ENCODE measurements at regions not wholly inside any gene's neighbourhood (a gene's known extent, or its start where the extent isn't known, plus 50 kb on each side); places are given as distances from the start of the nearest gene placed in this dataset.

GRCh38 chr13:97131447-97131846 is 90.7 kb upstream of the MBNL2 start:
- H3K27ac ChIP-seq, result no peak overlapping the region
- H3K36me3 ChIP-seq, result no peaks in the 10 kb centered on the region
- intact Hi-C loops (cut with DNase I; ENCODE audit: low total_unique reads), result no loop called here
- H3K27me3 ChIP-seq, result no peaks in the 10 kb centered on the region
- peaks cover 0 to 11% (median 4%) of the 10 kb centered on the region in 4 donors for H3K4me1 ChIP-seq
- no peak overlapping the region for H3K4me3 ChIP-seq
- TF ChIP-seq POLR2A (IDR thresholded peaks at IDR 0.05), result no peak
- TF ChIP-seq POLR2AphosphoS5 (IDR thresholded peaks at IDR 0.05), result no peak
- TF ChIP-seq, protein P1, sequence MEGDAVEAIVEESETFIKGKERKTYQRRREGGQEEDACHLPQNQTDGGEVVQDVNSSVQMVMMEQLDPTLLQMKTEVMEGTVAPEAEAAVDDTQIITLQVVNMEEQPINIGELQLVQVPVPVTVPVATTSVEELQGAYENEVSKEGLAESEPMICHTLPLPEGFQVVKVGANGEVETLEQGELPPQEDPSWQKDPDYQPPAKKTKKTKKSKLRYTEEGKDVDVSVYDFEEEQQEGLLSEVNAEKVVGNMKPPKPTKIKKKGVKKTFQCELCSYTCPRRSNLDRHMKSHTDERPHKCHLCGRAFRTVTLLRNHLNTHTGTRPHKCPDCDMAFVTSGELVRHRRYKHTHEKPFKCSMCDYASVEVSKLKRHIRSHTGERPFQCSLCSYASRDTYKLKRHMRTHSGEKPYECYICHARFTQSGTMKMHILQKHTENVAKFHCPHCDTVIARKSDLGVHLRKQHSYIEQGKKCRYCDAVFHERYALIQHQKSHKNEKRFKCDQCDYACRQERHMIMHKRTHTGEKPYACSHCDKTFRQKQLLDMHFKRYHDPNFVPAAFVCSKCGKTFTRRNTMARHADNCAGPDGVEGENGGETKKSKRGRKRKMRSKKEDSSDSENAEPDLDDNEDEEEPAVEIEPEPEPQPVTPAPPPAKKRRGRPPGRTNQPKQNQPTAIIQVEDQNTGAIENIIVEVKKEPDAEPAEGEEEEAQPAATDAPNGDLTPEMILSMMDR (IDR thresholded peaks at IDR 0.05), result no peak
- no peak for TF ChIP-seq EP300 (IDR thresholded peaks at IDR 0.05)
- WGBS, 5 donors, result 88 to 92% (median 90%) methylated on average over 4 of the region's 4 CpGs
- H3K9me3 ChIP-seq, result no peaks in the 10 kb centered on the region
- no peak for DNase-seq

DNA sequence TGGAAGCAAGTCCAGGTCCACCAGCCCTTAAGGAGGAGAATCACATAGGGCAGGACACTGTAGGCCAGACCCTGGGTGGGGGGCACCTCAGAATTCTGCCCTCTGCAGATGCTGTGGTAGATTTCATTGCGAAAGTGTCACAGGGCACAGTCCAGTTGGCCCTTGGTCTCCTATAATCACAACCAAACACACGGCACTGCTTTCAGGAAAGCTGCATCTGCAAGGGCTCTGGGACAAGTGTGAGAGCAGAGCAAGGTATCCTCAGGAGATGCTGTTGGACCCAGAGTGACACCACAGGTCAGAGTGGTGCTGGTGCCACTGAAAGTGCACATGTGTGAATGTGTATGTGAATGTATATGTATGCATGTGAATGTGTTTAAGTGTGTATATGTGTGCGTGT is 88.6 kb upstream of the MBNL2 start:
- H3K27me3 ChIP-seq, result no peaks in the 10 kb centered on the region
- H3K36me3 ChIP-seq, result no peaks in the 10 kb centered on the region
- DNase-seq, result no peak
- no peak overlapping the region for H3K4me3 ChIP-seq
- H3K4me1 ChIP-seq, result peaks cover 0 to 10% (median 2%) of the 10 kb centered on the region in 4 donors
- no peaks in the 10 kb centered on the region for H3K9me3 ChIP-seq
- intact Hi-C loops (cut with DNase I; ENCODE audit: low total_unique reads), result no loop called here
- no peak overlapping the region for H3K27ac ChIP-seq
- TF ChIP-seq POLR2AphosphoS5 (IDR thresholded peaks at IDR 0.05) (no peak), POLR2A (IDR thresholded peaks at IDR 0.05) (no peak), EP300 (IDR thresholded peaks at IDR 0.05) (no peak)
- TF ChIP-seq, protein P1 (IDR thresholded peaks at IDR 0.05), result no peak
- WGBS, 5 donors, result 67 to 88% (median 72%) methylated on average over 3 of the region's 3 CpGs

GRCh38 chr13:97133955-97134354 is 88.2 kb upstream of the MBNL2 start:
- H3K4me3 ChIP-seq, result no peak overlapping the region
- peaks cover 0 to 10% (median 2%) of the 10 kb centered on the region in 4 donors for H3K4me1 ChIP-seq
- WGBS, 5 donors, result 37 to 67% (median 46%) methylated on average over 3 of the region's 3 CpGs
- no peaks in the 10 kb centered on the region for H3K9me3 ChIP-seq
- H3K36me3 ChIP-seq, result no peaks in the 10 kb centered on the region
- intact Hi-C loops (cut with DNase I; ENCODE audit: low total_unique reads), result no loop called here
- TF ChIP-seq EP300 (IDR thresholded peaks at IDR 0.05) (no peak), POLR2AphosphoS5 (IDR thresholded peaks at IDR 0.05) (peak in 1 of 3 donors; percentile 3), POLR2A (IDR thresholded peaks at IDR 0.05) (no peak)
- H3K27ac ChIP-seq, result no peak overlapping the region
- DNase-seq, result no peak
- no peaks in the 10 kb centered on the region for H3K27me3 ChIP-seq

DNA sequence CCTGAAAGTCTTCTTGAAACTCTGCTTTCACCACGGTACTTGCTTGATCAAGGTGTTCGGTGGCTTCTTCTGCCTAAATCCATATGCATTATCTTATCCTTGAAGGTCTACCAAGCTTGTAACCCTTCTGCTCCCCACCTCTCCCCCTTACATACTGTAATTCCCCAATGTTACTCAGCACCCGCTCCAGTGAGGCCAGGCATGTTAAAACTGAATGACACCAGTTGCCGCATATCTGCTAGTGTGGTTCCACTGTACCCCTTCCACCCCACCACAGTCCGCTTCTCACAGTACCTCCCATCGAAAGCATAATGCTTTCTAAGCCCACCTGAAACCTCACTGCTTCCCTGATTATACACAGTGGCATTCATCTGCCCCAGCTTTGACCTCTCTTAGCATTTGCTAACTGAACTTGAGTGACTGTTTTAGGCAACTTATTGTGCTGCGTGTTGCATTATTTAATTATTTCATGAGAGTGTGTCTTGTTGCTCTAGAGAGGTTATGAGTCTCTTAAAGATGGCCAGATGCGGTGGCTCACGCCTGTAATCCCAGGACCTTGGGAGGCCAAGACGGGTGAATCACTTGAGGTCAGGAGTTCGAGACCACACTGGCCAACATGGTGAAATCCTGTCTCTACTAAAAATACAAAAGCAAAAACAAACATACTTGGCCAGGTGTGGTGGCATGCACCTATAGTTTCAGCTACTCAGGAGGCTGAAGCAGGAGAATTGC is 87.6 kb upstream of the MBNL2 start:
- Histone ChIP-seq H3K4me3 (no peak overlapping the region), H3K36me3 (no peaks in the 10 kb centered on the region), H3K9me3 (no peaks in the 10 kb centered on the region), H3K4me1 (peaks cover 0 to 10% (median 2%) of the 10 kb centered on the region in 4 donors), H3K27me3 (no peaks in the 10 kb centered on the region), H3K27ac (no peak overlapping the region)
- DNase-seq, result no peak
- TF ChIP-seq EP300 (IDR thresholded peaks at IDR 0.05) (no peak), POLR2A (IDR thresholded peaks at IDR 0.05) (no peak), POLR2AphosphoS5 (IDR thresholded peaks at IDR 0.05) (no peak)
- TF ChIP-seq, protein P1 (IDR thresholded peaks at IDR 0.05), result no peak
- 91 to 96% (median 92%) methylated on average over 11 of the region's 11 CpGs for WGBS, 5 donors
- intact Hi-C loops (cut with DNase I; ENCODE audit: low total_unique reads), result no loop called here

DNA sequence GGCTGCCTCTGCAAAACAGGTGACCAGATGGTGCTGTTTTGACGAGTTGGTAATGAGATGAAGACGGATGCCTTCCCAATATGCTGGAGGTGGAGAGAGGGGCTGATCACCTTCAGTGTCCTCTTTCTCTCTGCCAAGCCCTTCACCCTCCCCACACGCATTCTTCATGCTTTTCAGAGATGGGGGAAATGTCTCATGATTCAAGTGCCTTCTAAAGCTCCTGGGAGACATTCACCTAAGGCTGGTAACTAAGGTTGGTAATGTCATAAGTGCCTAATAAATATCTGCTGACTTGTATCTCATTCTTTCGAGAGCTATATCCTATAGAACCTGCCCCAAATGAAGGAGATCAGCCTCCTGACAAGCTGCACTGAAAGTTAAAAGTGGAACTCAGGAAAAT is 86.2 kb upstream of the MBNL2 start:
- no peaks in the 10 kb centered on the region for H3K36me3 ChIP-seq
- no peak for DNase-seq
- TF ChIP-seq EP300 (IDR thresholded peaks at IDR 0.05), result no peak
- TF ChIP-seq, protein P1 (IDR thresholded peaks at IDR 0.05), result no peak
- TF ChIP-seq POLR2AphosphoS5 (IDR thresholded peaks at IDR 0.05), result no peak
- no peak for TF ChIP-seq POLR2A (IDR thresholded peaks at IDR 0.05)
- peaks cover 0 to 13% (median 5%) of the 10 kb centered on the region in 4 donors for H3K4me1 ChIP-seq
- no peak overlapping the region for H3K4me3 ChIP-seq
- H3K9me3 ChIP-seq, result no peaks in the 10 kb centered on the region
- WGBS, 5 donors, result 61 to 76% (median 64%) methylated on average over 4 of the region's 4 CpGs
- intact Hi-C loops (cut with DNase I; ENCODE audit: low total_unique reads), result no loop called here
- no peaks in the 10 kb centered on the region for H3K27me3 ChIP-seq
- no peak overlapping the region for H3K27ac ChIP-seq

All from stomach (tissue), 8 donors.